ENCODE measurements at regions not wholly inside any gene's neighbourhood (a gene's known extent, or its start where the extent isn't known, plus 50 kb on each side); places are given as distances from the start of the nearest gene placed in this dataset.

DNA sequence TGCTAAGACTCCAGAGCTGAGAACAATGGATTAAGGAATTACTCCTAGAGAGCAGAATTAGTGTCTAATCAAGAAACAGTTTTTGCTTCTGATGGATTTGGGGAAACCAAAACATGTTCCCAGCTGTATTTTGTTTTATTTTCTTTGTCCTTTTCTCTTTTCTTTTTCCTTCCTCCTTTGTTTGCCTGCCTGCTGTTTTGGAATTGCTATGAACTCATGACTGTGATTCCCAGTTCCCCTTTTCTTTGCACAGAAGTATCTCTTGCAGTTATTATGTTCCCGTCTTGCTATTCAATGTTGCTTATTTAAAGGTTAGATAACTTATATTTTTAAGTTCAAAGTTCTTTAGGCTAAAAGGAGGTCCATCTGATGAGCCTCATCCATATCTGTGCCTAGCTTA is 77.0 kb upstream of the GBE1 start:
- Histone ChIP-seq H3K4me2 (ENCODE audit: insufficient read depth, low read length) (no peak overlapping the region), H2AFZ (ENCODE audit: low read depth, low read length) (no peak overlapping the region), H3K36me3 (ENCODE audit: control insufficient read depth, insufficient read depth, low read length) (no peaks in the 10 kb centered on the region), H3K27me3 (ENCODE audit: control insufficient read depth in 2 of 2, insufficient read depth in 2 of 2, low read length in 2 of 2) (no peaks in the 10 kb centered on the region), H3K4me3 (no peak overlapping the region), H3K4me1 (replicated peaks in 1 of 2; ENCODE audit: control insufficient read depth in 2 of 2, insufficient read depth in 2 of 2, low read length in 2 of 2) (no peaks in the 10 kb centered on the region), H3K9ac (ENCODE audit: insufficient read depth in 1 of 2, low read depth in 2 of 2, low read length in 2 of 2) (no peak overlapping the region), H4K20me1 (replicated peaks; ENCODE audit: control insufficient read depth, insufficient read depth, low read length) (no peaks in the 10 kb centered on the region), H3K27ac (ENCODE audit: extremely low read depth, low read depth, low read length) (no peak overlapping the region), H3K79me2 (ENCODE audit: control insufficient read depth, insufficient read depth, low read length) (no peaks in the 10 kb centered on the region), H3K9me3 (replicated peaks; ENCODE audit: control insufficient read depth, insufficient read depth, low read depth, low read length) (no peaks in the 10 kb centered on the region), H3K9me1 (ENCODE audit: control insufficient read depth, insufficient read depth, low read length) (no peaks in the 10 kb centered on the region)
- in situ Hi-C loops (cut with MboI) (no loop called here), intact Hi-C loops (cut with micrococcal nuclease) (no loop called here)
- ATAC-seq (no peak), FAIRE-seq (no peak), DNase-seq (ENCODE audit: extremely low read depth in 1 of 4, low spot score in 3 of 4) (no peak)
- CTCF ChIA-PET (ENCODE audit: low intra/inter-chr PET ratio): no interaction called here
- BruUV-seq (replicated peaks): no TSS peak
- POLR2A ChIA-PET: no interaction called here
- WGBS (ENCODE audit: insufficient coverage, low coverage, missing lambda C conversion rate): 0% methylated on average over 1 of the region's 1 CpG
- no peak for TF ChIP-seq ETV1 (tag; conservative IDR thresholded peaks at IDR 0.05; ENCODE audit: low read depth)
- TF ChIP-seq SETDB1 (IDR thresholded peaks at IDR 0.05; ENCODE audit: low read length): no peak
- no peak for TF ChIP-seq JUND (IDR thresholded peaks at IDR 0.05; ENCODE audit: borderline replicate concordance, low read depth, low read length)
- TF ChIP-seq JUND (tag; IDR thresholded peaks at IDR 0.05; ENCODE audit: borderline replicate concordance, low read depth, low read length): no peak
- TF ChIP-seq, protein P1, sequence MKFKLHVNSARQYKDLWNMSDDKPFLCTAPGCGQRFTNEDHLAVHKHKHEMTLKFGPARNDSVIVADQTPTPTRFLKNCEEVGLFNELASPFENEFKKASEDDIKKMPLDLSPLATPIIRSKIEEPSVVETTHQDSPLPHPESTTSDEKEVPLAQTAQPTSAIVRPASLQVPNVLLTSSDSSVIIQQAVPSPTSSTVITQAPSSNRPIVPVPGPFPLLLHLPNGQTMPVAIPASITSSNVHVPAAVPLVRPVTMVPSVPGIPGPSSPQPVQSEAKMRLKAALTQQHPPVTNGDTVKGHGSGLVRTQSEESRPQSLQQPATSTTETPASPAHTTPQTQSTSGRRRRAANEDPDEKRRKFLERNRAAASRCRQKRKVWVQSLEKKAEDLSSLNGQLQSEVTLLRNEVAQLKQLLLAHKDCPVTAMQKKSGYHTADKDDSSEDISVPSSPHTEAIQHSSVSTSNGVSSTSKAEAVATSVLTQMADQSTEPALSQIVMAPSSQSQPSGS (CRISPR knock-in tag; IDR thresholded peaks at IDR 0.05): no peak
- TF ChIP-seq PTBP1 (IDR thresholded peaks at IDR 0.05; ENCODE audit: low read depth, low read length): no peak
- TF ChIP-seq, protein P2, sequence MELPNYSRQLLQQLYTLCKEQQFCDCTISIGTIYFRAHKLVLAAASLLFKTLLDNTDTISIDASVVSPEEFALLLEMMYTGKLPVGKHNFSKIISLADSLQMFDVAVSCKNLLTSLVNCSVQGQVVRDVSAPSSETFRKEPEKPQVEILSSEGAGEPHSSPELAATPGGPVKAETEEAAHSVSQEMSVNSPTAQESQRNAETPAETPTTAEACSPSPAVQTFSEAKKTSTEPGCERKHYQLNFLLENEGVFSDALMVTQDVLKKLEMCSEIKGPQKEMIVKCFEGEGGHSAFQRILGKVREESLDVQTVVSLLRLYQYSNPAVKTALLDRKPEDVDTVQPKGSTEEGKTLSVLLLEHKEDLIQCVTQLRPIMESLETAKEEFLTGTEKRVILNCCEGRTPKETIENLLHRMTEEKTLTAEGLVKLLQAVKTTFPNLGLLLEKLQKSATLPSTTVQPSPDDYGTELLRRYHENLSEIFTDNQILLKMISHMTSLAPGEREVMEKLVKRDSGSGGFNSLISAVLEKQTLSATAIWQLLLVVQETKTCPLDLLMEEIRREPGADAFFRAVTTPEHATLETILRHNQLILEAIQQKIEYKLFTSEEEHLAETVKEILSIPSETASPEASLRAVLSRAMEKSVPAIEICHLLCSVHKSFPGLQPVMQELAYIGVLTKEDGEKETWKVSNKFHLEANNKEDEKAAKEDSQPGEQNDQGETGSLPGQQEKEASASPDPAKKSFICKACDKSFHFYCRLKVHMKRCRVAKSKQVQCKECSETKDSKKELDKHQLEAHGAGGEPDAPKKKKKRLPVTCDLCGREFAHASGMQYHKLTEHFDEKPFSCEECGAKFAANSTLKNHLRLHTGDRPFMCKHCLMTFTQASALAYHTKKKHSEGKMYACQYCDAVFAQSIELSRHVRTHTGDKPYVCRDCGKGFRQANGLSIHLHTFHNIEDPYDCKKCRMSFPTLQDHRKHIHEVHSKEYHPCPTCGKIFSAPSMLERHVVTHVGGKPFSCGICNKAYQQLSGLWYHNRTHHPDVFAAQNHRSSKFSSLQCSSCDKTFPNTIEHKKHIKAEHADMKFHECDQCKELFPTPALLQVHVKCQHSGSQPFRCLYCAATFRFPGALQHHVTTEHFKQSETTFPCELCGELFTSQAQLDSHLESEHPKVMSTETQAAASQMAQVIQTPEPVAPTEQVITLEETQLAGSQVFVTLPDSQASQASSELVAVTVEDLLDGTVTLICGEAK (IDR thresholded peaks at IDR 0.05): no peak
- TF ChIP-seq, protein P2 (CRISPR knock-in tag; IDR thresholded peaks at IDR 0.05): no peak
- no peak for TF ChIP-seq ZNF24 (IDR thresholded peaks at IDR 0.05)
- no peak for TF ChIP-seq ZNF253 (CRISPR knock-in tag; conservative IDR thresholded peaks at IDR 0.05)
- TF ChIP-seq CBX1 (IDR thresholded peaks at IDR 0.05; ENCODE audit: low read depth): no peak
- TF ChIP-seq SRSF7 (optimal IDR thresholded peaks at IDR 0.05; ENCODE audit: low read depth, low read length): no peak
- no peak for TF ChIP-seq ZC3H4 (CRISPR knock-in tag; IDR thresholded peaks at IDR 0.05; ENCODE audit: borderline replicate concordance)
